Hepatocyte (in vitro differentiated cells): ENCODE measurements at regions not wholly inside any gene's neighbourhood (a gene's known extent, or its start where the extent isn't known, plus 50 kb on each side); places are given as distances from the start of the nearest gene placed in this dataset.

Experiments
- DNase-seq: peaks from one replicate; pipeline ENCODE4 v3.0.0-alpha.2; 2016; ENCODE audit warnings: low spot score
- H2AFZ ChIP-seq: fragments of 200-600 bp; sonication (generic); 2 replicates; pipeline ENCODE4 v1.6.0; 2016; ENCODE audit warnings: antibody characterized with exemption, mild to moderate bottlenecking
- H3K27ac ChIP-seq: fragments of 200-600 bp; sonication (generic); 2 replicates; pipeline ENCODE4 v1.5.1; 2016; ENCODE audit warnings: mild to moderate bottlenecking
- H3K27me3 ChIP-seq: fragments of 200-600 bp; sonication (generic); 2 replicates; pipeline ENCODE4 v1.6.1; 2016
- H3K36me3 ChIP-seq: fragments of 200-600 bp; sonication (generic); replicated peaks from 2 replicates; pipeline ENCODE4 v1.5.1; 2016; ENCODE audit warnings: low read depth; ENCODE audit not compliant: insufficient read depth
- H3K4me1 ChIP-seq: fragments of 200-600 bp; sonication (generic); 2 replicates; pipeline ENCODE4 v1.5.1; 2016; ENCODE audit warnings: mild to moderate bottlenecking, moderate library complexity; ENCODE audit not compliant: insufficient read depth
- H3K4me2 ChIP-seq: fragments of 200-600 bp; sonication (generic); 2 replicates; pipeline ENCODE4 v1.6.0; 2016
- H3K4me3 ChIP-seq: fragments of 200-600 bp; sonication (generic); 2 replicates; pipeline ENCODE4 v1.5.1; 2016; ENCODE audit warnings: mild to moderate bottlenecking
- H3K79me2 ChIP-seq: fragments of 200-600 bp; sonication (generic); 2 replicates; pipeline ENCODE4 v1.6.0; 2017; ENCODE audit warnings: mild to moderate bottlenecking
- H3K9me2 ChIP-seq: fragments of 200-600 bp; sonication (generic); replicated peaks from 2 replicates; pipeline ENCODE4 v1.6.0; 2017; ENCODE audit warnings: mild to moderate bottlenecking; ENCODE audit not compliant: insufficient read depth
- H3K9me3 ChIP-seq: fragments of 200-600 bp; sonication (generic); 2 replicates; pipeline ENCODE4 v1.5.1; 2016; ENCODE audit warnings: low read depth, mild to moderate bottlenecking
- H4K20me1 ChIP-seq: fragments of 200-600 bp; sonication (generic); 2 replicates; pipeline ENCODE4 v1.6.0; 2016; ENCODE audit warnings: mild to moderate bottlenecking; ENCODE audit not compliant: insufficient read depth, poor library complexity, severe bottlenecking
- CTCF ChIP-seq: fragments of 200-600 bp; sonication (generic); IDR thresholded peaks from 2 replicates; pipeline ENCODE4 v1.5.1; 2016; ENCODE audit warnings: antibody characterized with exemption, mild to moderate bottlenecking; ENCODE audit not compliant: poor library complexity
- EZH2 ChIP-seq: fragments of 200-600 bp; sonication (generic); IDR thresholded peaks from 2 replicates; pipeline ENCODE4 v1.6.1; 2016; ENCODE audit warnings: antibody characterized with exemption, mild to moderate bottlenecking, borderline replicate concordance
- EZH2phosphoT487 ChIP-seq: fragments of 200-600 bp; sonication (generic); IDR thresholded peaks from one replicate; pipeline ENCODE4 v1.6.1; 2018; ENCODE audit warnings: antibody characterized with exemption, mild to moderate bottlenecking, low read depth, moderate library complexity; ENCODE audit not compliant: unreplicated experiment, severe bottlenecking
- WGBS: methylation state at CpG from one replicate; pipeline ENCODE4 v1.1.6; 2016; ENCODE audit warnings: low lambda C conversion rate; ENCODE audit errors: missing lambda C conversion rate; 5-methylcytosine and 5-hydroxymethylcytosine counted together

GRCh38 chr18:76697441-76697901, 124.9 kb upstream of the ZNF236 start:
- Histone ChIP-seq H4K20me1 (no peaks in the 10 kb centered on the region), H3K36me3 (no peaks in the 10 kb centered on the region), H2AFZ (peak overlapping the region; percentile 50), H3K27ac (peak overlapping the region; percentile 7), H3K9me2 (no peaks in the 10 kb centered on the region), H3K4me3 (no peak overlapping the region), H3K27me3 (no peaks in the 10 kb centered on the region), H3K4me2 (peak overlapping the region; percentile 66), H3K9me3 (no peaks in the 10 kb centered on the region), H3K79me2 (no peaks in the 10 kb centered on the region), H3K4me1 (peaks cover 12% of the 10 kb centered on the region)
- DNase-seq, result peak; percentile 42
- WGBS, result 46% methylated on average over 13 of the region's 13 CpGs
- TF ChIP-seq EZH2phosphoT487 (no peak), EZH2 (no peak), CTCF (no peak)

GRCh38 chr18:76691800-76692199, 130.6 kb upstream of the ZNF236 start:
- DNase-seq, result no peak
- no peaks in the 10 kb centered on the region for H3K36me3 ChIP-seq
- no peaks in the 10 kb centered on the region for H3K9me3 ChIP-seq
- no peak for TF ChIP-seq CTCF
- TF ChIP-seq EZH2, result no peak
- no peak for TF ChIP-seq EZH2phosphoT487
- no peaks in the 10 kb centered on the region for H4K20me1 ChIP-seq
- H3K9me2 ChIP-seq, result no peaks in the 10 kb centered on the region
- no peak overlapping the region for H3K4me3 ChIP-seq
- no peaks in the 10 kb centered on the region for H3K79me2 ChIP-seq
- no peak overlapping the region for H2AFZ ChIP-seq
- peaks cover 2% of the 10 kb centered on the region for H3K4me1 ChIP-seq
- H3K27me3 ChIP-seq, result no peaks in the 10 kb centered on the region
- WGBS, result 73% methylated on average over 7 of the region's 7 CpGs
- H3K4me2 ChIP-seq, result no peak overlapping the region
- H3K27ac ChIP-seq, result no peak overlapping the region

- H3K27me3 ChIP-seq, result no peaks in the 10 kb centered on the region
- H3K9me3 ChIP-seq, result no peaks in the 10 kb centered on the region
- H3K36me3 ChIP-seq, result no peaks in the 10 kb centered on the region
- H2AFZ ChIP-seq, result no peak overlapping the region
- no peak for DNase-seq
- H3K79me2 ChIP-seq, result no peaks in the 10 kb centered on the region
- no peak for TF ChIP-seq EZH2phosphoT487
- no peak for TF ChIP-seq CTCF
- TF ChIP-seq EZH2, result no peak
- no peak overlapping the region for H3K4me3 ChIP-seq
- 79% methylated on average over 7 of the region's 7 CpGs for WGBS
- H3K27ac ChIP-seq, result no peak overlapping the region
- no peak overlapping the region for H3K4me2 ChIP-seq
- no peaks in the 10 kb centered on the region for H3K4me1 ChIP-seq
- H4K20me1 ChIP-seq, result no peaks in the 10 kb centered on the region
- no peaks in the 10 kb centered on the region for H3K9me2 ChIP-seq
Observed at GRCh38 chr18:76689646-76690264, 132.6 kb upstream of the ZNF236 start.
